ENCODE measurements at regions not wholly inside any gene's neighbourhood (a gene's known extent, or its start where the extent isn't known, plus 50 kb on each side); places are given as distances from the start of the nearest gene placed in this dataset.

DNA sequence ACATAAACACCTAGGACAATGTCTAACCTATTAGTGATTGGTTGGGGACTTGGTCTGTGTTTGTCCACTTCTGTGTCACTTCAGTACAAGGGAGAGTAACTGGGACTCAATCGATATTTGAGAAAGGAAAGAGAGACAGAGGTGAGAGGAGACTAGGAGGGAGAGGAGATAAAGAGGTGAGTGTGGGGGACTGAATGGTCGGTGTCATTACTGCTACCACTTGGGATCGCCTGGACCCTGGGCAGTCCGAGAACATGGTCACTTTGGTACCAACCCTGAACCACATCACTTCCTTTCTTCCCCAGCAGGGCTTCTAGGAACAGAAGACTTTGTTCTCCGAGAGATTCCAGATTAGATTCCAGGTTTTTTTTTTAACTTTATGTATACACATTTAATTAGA, 63.7 kb downstream of the GPR6 start:
- DNase-seq (ENCODE audit: low read depth), result no peak
- Histone ChIP-seq H3K36me3 (ENCODE audit: control insufficient read depth, insufficient read depth, low read length, severe bottlenecking) (no peaks in the 10 kb centered on the region), H3K9me3 (ENCODE audit: control insufficient read depth, low read length) (peaks cover 3% of the 10 kb centered on the region), H3K27me3 (replicated peaks; ENCODE audit: control insufficient read depth, insufficient read depth, low read length) (peaks cover 1% of the 10 kb centered on the region), H3K4me3 (ENCODE audit: low read length) (no peak overlapping the region), H3K4me1 (ENCODE audit: control insufficient read depth, insufficient read depth, low read length) (peaks cover 17% of the 10 kb centered on the region), H3K9ac (ENCODE audit: low read length) (no peak overlapping the region)

DNA sequence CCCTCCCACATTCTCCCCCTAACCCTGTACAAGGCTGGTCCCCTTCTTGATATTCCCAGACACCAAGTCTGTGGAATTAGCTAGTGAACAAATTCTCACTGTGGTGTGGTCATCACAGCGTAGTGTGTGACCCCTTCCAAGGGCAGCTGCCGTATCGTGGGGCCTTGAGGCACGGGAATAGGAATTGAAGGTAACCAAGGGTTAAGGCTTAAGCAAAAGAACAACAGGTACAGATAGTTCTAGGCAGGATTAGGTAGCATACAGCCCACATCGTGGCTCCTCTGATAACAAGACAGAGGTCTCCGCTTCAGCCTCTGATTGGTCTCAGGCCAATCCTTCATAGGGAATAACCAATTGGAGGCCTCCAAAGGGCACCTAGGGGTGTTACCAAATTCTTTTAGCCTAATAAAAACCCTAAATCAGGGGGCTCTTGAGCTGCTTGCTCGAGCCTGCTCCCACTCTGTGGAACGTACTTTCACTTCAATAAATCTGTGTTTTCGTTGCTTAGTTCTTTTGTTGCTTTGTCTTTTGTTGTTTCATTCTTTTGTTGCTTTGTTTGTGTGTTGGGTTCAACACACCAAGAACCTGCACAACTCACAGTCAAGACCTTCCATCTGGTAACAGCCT, 64.7 kb downstream of the GPR6 start:
- Histone ChIP-seq H3K9ac (ENCODE audit: low read length) (no peak overlapping the region), H3K4me1 (ENCODE audit: control insufficient read depth, insufficient read depth, low read length) (peaks cover 12% of the 10 kb centered on the region), H3K27me3 (replicated peaks; ENCODE audit: control insufficient read depth, insufficient read depth, low read length) (no peaks in the 10 kb centered on the region), H3K9me3 (ENCODE audit: control insufficient read depth, low read length) (peaks cover 3% of the 10 kb centered on the region), H3K36me3 (ENCODE audit: control insufficient read depth, insufficient read depth, low read length, severe bottlenecking) (no peaks in the 10 kb centered on the region), H3K4me3 (ENCODE audit: low read length) (no peak overlapping the region)
- no peak for DNase-seq (ENCODE audit: low read depth)

DNA sequence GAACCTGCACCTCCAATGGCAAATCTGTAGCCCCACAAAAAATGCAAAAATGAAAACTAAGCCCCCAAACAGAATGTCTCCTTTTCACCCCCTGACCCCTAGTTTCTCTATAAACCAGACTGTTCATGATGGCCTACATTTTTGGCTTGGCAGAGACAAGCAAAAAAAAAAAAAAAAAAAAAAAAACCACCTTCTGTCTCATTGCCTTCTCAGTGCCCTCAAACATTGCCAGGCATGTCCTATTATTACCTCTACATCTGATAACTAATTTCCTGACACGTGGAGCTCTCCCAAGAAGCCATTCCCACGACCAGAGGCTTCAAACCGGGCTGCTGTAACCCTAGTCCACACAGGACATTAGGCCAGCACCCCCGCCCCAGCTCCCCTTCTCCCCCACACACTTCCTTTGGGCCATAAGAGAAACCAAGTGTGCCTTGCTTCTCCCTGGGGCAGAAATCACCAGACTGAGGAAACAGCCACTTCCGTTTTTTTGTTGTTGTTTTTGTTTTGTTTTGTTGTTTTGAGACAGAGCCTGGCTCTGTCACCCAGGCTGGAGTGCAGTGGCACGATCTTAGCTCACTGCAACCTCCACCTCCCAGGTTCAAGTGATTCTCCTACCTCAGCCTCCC, 65.4 kb downstream of the GPR6 start:
- Histone ChIP-seq H3K36me3 (ENCODE audit: control insufficient read depth, insufficient read depth, low read length, severe bottlenecking) (no peaks in the 10 kb centered on the region), H3K9ac (ENCODE audit: low read length) (no peak overlapping the region), H3K4me3 (ENCODE audit: low read length) (no peak overlapping the region), H3K9me3 (ENCODE audit: control insufficient read depth, low read length) (peaks cover 3% of the 10 kb centered on the region), H3K4me1 (ENCODE audit: control insufficient read depth, insufficient read depth, low read length) (peaks cover 8% of the 10 kb centered on the region), H3K27me3 (replicated peaks; ENCODE audit: control insufficient read depth, insufficient read depth, low read length) (no peaks in the 10 kb centered on the region)
- no peak for DNase-seq (ENCODE audit: low read depth)

DNA sequence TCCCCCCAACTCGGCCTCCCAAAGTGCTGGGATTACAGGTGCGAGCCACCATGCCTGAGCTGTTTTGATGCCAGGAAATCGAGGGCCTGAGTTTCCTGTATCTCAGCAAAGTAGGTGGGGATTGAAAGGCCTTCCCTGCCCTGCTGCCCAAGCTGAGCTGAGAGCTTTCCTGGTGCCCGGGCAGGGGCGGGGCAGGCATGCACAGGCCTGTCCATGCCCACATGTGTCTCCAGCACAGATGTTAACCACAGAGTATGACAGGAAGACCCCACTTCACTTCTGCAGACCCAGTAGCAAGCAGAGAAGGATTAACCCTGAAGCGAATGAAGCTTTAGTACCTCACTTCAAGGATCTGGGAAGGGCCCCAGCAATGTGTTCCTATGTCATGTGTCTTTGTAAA, 66.0 kb downstream of the GPR6 start:
- Histone ChIP-seq H3K9me3 (ENCODE audit: control insufficient read depth, low read length) (peaks cover 3% of the 10 kb centered on the region), H3K4me3 (ENCODE audit: low read length) (no peak overlapping the region)
- no peak for DNase-seq (ENCODE audit: low read depth)

DNA sequence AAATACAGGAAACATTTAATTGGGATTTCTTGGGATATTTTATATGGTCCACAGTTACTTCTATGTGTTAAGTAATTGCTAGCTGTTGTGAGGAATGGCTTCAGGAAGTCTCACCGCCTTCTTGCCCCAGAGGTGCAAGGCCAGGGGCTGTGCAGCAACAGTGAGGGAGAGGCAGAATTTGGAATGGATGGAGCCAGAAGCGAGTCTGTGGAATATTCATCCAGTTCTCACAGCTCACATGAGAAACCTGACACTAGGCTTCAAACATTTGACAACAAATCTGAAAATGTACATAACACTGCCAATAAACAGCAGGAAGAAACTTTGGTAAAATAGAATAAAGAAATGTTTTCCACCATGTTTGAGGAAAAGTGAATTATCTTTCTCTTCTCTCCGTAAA, 66.5 kb downstream of the GPR6 start:
- Histone ChIP-seq H3K9ac (ENCODE audit: low read length) (no peak overlapping the region), H3K4me1 (ENCODE audit: control insufficient read depth, insufficient read depth, low read length) (peaks cover 8% of the 10 kb centered on the region), H3K4me3 (ENCODE audit: low read length) (no peak overlapping the region), H3K27me3 (replicated peaks; ENCODE audit: control insufficient read depth, insufficient read depth, low read length) (peaks cover 2% of the 10 kb centered on the region), H3K36me3 (ENCODE audit: control insufficient read depth, insufficient read depth, low read length, severe bottlenecking) (no peaks in the 10 kb centered on the region), H3K9me3 (ENCODE audit: control insufficient read depth, low read length) (peaks cover 3% of the 10 kb centered on the region)
- DNase-seq (ENCODE audit: low read depth), result no peak

More for the DNA sequence above, 66.0 kb downstream of the GPR6 start:
- H3K9ac ChIP-seq (ENCODE audit: low read length), result no peak overlapping the region
- H3K4me1 ChIP-seq (ENCODE audit: control insufficient read depth, insufficient read depth, low read length), result peaks cover 8% of the 10 kb centered on the region
- no peaks in the 10 kb centered on the region for H3K36me3 ChIP-seq (ENCODE audit: control insufficient read depth, insufficient read depth, low read length, severe bottlenecking)
- no peaks in the 10 kb centered on the region for H3K27me3 ChIP-seq (replicated peaks; ENCODE audit: control insufficient read depth, insufficient read depth, low read length)

DNA sequence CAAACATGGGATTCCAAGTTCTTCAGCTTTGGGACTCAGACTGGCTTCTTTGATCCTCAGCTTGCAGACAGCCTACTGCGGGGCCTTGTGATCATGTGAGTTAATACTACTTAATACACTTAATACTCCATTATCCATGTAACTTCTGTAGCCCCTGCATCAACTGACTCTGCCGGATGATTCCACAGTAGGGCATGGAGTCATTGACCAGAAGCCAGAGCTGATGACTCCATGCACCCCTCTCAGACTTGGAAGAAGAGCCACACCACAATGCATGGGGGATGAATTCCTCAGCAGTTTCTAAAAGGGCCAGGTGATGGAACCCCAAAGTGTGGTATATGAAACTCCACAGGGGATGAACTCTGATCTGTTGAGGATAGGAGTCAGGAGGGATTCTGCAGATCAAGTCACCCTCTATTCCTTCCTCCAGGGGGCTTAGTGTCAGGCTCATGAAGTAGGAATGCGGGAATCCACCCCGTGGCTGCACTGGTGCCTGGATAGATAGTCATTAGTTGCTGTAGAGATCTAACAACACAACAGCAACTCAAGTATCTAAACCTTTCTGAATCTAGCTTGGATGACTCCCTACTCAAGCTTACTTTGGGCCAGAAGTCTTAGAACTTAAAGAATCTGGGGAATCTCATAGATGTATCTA, 70.2 kb downstream of the GPR6 start:
- no peak for DNase-seq (ENCODE audit: low read depth)
- H3K4me3 ChIP-seq (ENCODE audit: low read length), result no peak overlapping the region
- no peaks in the 10 kb centered on the region for H3K4me1 ChIP-seq (ENCODE audit: control insufficient read depth, insufficient read depth, low read length)
- no peaks in the 10 kb centered on the region for H3K36me3 ChIP-seq (ENCODE audit: control insufficient read depth, insufficient read depth, low read length, severe bottlenecking)
- no peak overlapping the region for H3K9ac ChIP-seq (ENCODE audit: low read length)
- H3K9me3 ChIP-seq (ENCODE audit: control insufficient read depth, low read length), result peaks cover 3% of the 10 kb centered on the region
- H3K27me3 ChIP-seq (replicated peaks; ENCODE audit: control insufficient read depth, insufficient read depth, low read length), result peaks cover 16% of the 10 kb centered on the region

DNA sequence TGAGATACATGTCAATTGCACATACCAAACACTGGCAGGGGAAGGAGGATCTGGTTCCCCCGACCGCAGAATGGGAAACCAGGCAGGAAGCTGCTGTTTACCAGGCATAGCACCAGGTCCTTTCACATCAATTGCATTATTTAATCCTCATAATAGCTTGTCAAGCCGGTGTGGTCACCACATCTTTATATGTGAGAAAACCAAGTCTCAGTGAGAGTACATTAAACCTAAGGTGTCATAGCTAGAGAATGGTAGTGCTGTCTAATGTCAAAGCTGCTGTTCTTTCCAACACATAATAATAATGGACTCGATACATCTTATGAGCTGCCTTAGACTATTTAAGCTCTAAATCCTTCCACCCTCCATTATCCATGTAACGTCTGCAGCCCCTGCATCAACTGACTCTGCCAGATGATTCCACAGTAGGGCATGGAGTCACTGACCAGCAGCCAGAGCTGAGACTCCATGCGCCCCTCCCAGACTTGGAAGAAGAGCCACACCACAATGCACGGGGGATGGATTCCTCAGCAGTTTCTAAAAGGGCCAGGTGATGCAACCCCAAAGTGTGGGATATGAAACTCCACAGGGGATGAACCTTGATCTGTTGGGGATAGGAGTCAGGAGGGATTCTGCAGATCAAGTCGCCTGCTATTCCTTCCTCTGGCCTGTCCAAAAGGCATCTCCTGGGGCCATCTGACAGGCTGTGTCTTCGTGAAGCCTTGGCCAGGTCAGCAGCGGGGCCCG, 71.8 kb downstream of the GPR6 start:
- H3K9me3 ChIP-seq (ENCODE audit: control insufficient read depth, low read length), result peaks cover 3% of the 10 kb centered on the region
- no peak overlapping the region for H3K4me3 ChIP-seq (ENCODE audit: low read length)
- no peaks in the 10 kb centered on the region for H3K4me1 ChIP-seq (ENCODE audit: control insufficient read depth, insufficient read depth, low read length)
- peaks cover 16% of the 10 kb centered on the region for H3K27me3 ChIP-seq (replicated peaks; ENCODE audit: control insufficient read depth, insufficient read depth, low read length)
- H3K36me3 ChIP-seq (ENCODE audit: control insufficient read depth, insufficient read depth, low read length, severe bottlenecking), result no peaks in the 10 kb centered on the region
- no peak for DNase-seq (ENCODE audit: low read depth)
- no peak overlapping the region for H3K9ac ChIP-seq (ENCODE audit: low read length)
